Large intestine (tissue), 3 donors: ENCODE measurements at regions not wholly inside any gene's neighbourhood (a gene's known extent, or its start where the extent isn't known, plus 50 kb on each side); places are given as distances from the start of the nearest gene placed in this dataset.
"Not testable (repeated sequence)": the region's sequence is repeated elsewhere in the genome, so short reads cannot be mapped to it uniquely, and the experiment has no call there.

Experiments
- DNase-seq, 2 donors: peaks; one replicate each; pipeline versions ENCODE4 v3.0.0 to v3.0.0-alpha.2; 2013
- H3K27ac ChIP-seq: one replicate; pipeline ENCODE4 v1.5.1; 2013; ENCODE audit warnings: low read length
- H3K27me3 ChIP-seq: 2 replicates; pipeline ENCODE4 v1.6.1; 2013; ENCODE audit warnings: low read length; ENCODE audit not compliant: control insufficient read depth, insufficient read depth
- H3K36me3 ChIP-seq: 2 replicates; pipeline ENCODE4 v1.6.1; 2013; ENCODE audit warnings: low read length; ENCODE audit not compliant: control insufficient read depth, insufficient read depth
- H3K4me1 ChIP-seq: one replicate; pipeline ENCODE4 v1.6.1; 2013; ENCODE audit warnings: low read length; ENCODE audit not compliant: control insufficient read depth, insufficient read depth
- H3K4me3 ChIP-seq: one replicate; pipeline ENCODE4 v1.5.1; 2013; ENCODE audit warnings: low read length
- H3K9me3 ChIP-seq: one replicate; pipeline ENCODE4 v1.6.1; 2013; ENCODE audit warnings: mild to moderate bottlenecking, low read depth, low read length, moderate library complexity; ENCODE audit not compliant: control insufficient read depth
- WGBS: methylation state at CpG from one replicate; pipeline ENCODE4 v1.1.5; 2013; ENCODE audit warnings: low lambda C conversion rate; ENCODE audit not compliant: insufficient coverage; 5-methylcytosine and 5-hydroxymethylcytosine counted together

DNA sequence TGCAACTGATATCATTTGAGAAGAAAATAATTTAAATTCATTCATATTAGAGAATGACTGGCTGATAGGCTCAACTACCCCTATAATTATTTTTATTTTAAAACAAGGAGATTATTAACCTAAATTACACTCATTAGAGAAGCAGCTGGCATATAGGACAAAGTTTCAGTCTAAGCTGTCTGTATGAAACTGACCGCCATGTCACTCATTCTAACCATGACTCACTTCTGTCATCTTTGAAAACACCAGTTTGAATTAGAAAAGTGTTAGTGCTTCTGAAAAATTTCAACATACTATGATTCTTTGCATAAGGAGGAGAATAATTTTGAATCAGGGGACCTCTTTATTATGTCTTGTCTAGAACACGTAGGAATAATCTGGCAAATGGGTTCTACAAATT, 1058.5 kb downstream of the ROBO2 start:
- Histone ChIP-seq H3K36me3 (no peaks in the 10 kb centered on the region), H3K27me3 (no peaks in the 10 kb centered on the region), H3K27ac (no peak overlapping the region), H3K9me3 (no peaks in the 10 kb centered on the region), H3K4me1 (no peaks in the 10 kb centered on the region), H3K4me3 (no peak overlapping the region)
- no peak for DNase-seq
- WGBS: 100% methylated on average over 1 of the region's 2 CpGs

DNA sequence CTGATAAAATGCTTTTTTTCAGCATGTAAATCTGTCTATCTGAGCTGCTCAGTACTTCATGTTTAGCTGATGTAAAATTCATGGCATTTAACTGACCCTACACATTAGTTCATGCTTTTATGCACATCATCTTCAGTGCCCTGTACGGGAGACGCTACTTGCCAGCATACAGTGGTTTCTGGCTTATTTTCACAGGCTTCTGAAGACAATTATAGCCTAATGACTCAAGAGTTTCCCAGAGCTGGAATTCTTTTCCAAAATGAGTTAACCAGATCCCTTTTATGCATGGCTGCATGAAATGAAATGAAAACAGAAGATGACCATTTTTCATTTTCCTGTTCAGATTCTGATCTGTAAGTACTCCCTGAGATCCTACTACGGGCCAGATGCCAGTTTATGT, 1061.5 kb downstream of the ROBO2 start:
- DNase-seq: no peak
- WGBS: no CpG with 5 or more reads among the region's 3 CpGs
- no peaks in the 10 kb centered on the region for H3K4me1 ChIP-seq
- no peak overlapping the region for H3K4me3 ChIP-seq
- no peaks in the 10 kb centered on the region for H3K36me3 ChIP-seq
- no peak overlapping the region for H3K27ac ChIP-seq
- H3K9me3 ChIP-seq: no peaks in the 10 kb centered on the region
- H3K27me3 ChIP-seq: no peaks in the 10 kb centered on the region

DNA sequence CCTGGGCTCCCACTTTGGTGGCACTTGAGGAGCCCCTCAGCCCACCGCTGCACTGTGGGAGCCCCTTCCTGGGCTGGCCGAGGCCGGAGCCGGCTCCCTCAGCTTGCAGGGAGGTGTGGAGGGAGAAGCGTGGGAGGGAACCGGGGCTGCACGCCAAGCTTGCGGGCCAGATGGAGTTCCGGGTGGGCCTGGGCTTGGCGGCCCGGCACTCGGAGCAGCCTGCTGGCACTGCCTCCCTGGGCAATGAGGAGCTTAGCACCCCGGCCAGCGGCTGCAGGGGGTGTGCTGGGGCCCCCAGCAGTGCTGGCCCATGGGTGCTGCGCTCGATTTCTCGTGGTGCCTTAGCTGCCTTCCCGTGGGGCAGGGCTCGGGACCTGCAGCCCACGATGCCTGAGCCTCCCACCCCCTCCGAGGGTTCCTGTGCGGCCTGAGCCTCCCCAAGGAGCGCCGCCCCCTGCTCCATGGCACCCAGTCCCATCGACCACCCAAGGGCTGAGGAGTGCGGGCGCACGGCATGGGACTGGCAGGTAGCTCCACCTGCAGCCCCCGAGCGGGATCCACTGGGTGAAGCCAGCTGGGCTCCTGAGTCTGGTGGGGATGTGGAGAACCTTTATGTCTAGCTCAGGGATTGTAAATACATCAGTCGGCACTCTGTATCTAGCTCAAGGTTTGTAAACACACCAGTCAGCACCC, 1068.5 kb downstream of the ROBO2 start:
- not testable (repeated sequence) for H3K9me3 ChIP-seq, H3K4me1 ChIP-seq, H3K27me3 ChIP-seq, H3K36me3 ChIP-seq, DNase-seq, H3K4me3 ChIP-seq, H3K27ac ChIP-seq
- WGBS: no CpG with 5 or more reads among the region's 31 CpGs

- no peaks in the 10 kb centered on the region for H3K36me3 ChIP-seq
- H3K9me3 ChIP-seq: peaks cover 7% of the 10 kb centered on the region
- no peaks in the 10 kb centered on the region for H3K4me1 ChIP-seq
- no CpG with 5 or more reads among the region's 5 CpGs for WGBS
- H3K4me3 ChIP-seq: no peak overlapping the region
- DNase-seq: no peak
- no peak overlapping the region for H3K27ac ChIP-seq
- H3K27me3 ChIP-seq: no peaks in the 10 kb centered on the region
These were observed 1072.6 kb downstream of the ROBO2 start for GRCh38 chr3:78112291-78113010.

GRCh38 chr3:78115983-78116382, 1076.1 kb downstream of the ROBO2 start:
- 100% methylated on average over 1 of the region's 1 CpG for WGBS
- no peak overlapping the region for H3K4me3 ChIP-seq
- no peaks in the 10 kb centered on the region for H3K4me1 ChIP-seq
- H3K9me3 ChIP-seq: no peaks in the 10 kb centered on the region
- DNase-seq: no peak
- no peak overlapping the region for H3K27ac ChIP-seq
- H3K36me3 ChIP-seq: no peaks in the 10 kb centered on the region
- H3K27me3 ChIP-seq: no peaks in the 10 kb centered on the region

- Histone ChIP-seq H3K27ac (no peak overlapping the region), H3K4me1 (no peaks in the 10 kb centered on the region), H3K9me3 (no peaks in the 10 kb centered on the region), H3K4me3 (no peak overlapping the region), H3K27me3 (no peaks in the 10 kb centered on the region), H3K36me3 (no peaks in the 10 kb centered on the region)
- DNase-seq: no peak
- WGBS: no CpG with 5 or more reads among the region's 2 CpGs
These were observed 1077.0 kb downstream of the ROBO2 start for GRCh38 chr3:78116874-78117273.

GRCh38 chr3:78123058-78123457, 1083.2 kb downstream of the ROBO2 start:
- no peaks in the 10 kb centered on the region for H3K27me3 ChIP-seq
- WGBS: no CpG with 5 or more reads among the region's 1 CpG
- H3K36me3 ChIP-seq: no peaks in the 10 kb centered on the region
- H3K4me3 ChIP-seq: no peak overlapping the region
- DNase-seq: no peak
- H3K27ac ChIP-seq: no peak overlapping the region
- H3K4me1 ChIP-seq: no peaks in the 10 kb centered on the region
- H3K9me3 ChIP-seq: no peaks in the 10 kb centered on the region

GRCh38 chr3:78129707-78130106, 1089.8 kb downstream of the ROBO2 start:
- Histone ChIP-seq H3K9me3 (no peaks in the 10 kb centered on the region), H3K27me3 (no peaks in the 10 kb centered on the region), H3K36me3 (no peaks in the 10 kb centered on the region), H3K27ac (no peak overlapping the region), H3K4me1 (no peaks in the 10 kb centered on the region), H3K4me3 (no peak overlapping the region)
- DNase-seq: no peak

DNA sequence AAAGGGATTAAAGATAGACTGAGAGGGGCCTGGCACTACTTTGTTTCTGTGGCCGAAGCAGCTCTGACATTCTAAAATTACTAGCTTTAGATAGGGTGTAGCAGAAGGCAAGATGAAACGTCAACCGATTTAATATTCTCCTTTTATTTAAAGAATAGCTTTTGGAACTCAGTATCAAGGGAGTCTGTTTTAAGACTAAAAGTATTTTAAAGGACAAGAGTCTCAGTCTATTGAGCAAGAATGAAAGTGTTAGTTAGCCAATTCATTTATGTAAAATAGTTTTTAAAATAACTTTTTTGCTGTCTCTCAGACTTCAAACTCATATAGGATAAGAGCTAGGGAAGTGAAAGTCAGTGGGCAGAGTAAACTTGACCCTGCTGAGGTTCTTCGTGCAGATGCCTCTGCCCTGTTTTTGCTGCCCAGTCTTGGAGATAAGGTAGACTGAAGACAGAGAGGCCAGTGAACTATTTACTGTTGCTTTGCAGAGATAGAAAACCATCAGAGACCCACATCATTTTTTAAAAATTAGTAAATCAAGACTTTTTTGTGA, 1090.9 kb downstream of the ROBO2 start:
- Histone ChIP-seq H3K9me3 (no peaks in the 10 kb centered on the region), H3K4me1 (no peaks in the 10 kb centered on the region), H3K4me3 (no peak overlapping the region), H3K27me3 (no peaks in the 10 kb centered on the region), H3K27ac (no peak overlapping the region), H3K36me3 (no peaks in the 10 kb centered on the region)
- DNase-seq: no peak
- WGBS: 100% methylated on average over 2 of the region's 4 CpGs

DNA sequence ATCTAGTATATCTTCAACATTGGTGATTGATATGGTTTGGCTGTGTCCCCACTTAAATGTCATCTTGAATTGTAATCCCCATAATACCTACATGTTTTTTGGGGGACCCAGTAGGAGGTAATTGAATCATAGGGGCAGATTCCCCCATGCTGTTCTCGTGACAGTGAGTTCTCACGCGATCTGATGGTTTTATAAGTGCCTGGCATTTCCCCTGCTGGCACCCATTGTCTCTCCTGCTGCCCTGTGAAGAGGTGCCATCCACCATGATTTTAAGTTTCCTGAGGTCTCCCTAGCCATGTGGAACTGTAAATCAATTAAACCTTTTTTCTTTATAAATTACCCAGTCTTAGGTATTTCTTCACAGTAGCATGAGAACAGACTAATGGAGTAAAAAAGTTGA, 1094.6 kb downstream of the ROBO2 start:
- no peaks in the 10 kb centered on the region for H3K9me3 ChIP-seq
- H3K36me3 ChIP-seq: no peaks in the 10 kb centered on the region
- no peak overlapping the region for H3K27ac ChIP-seq
- no peaks in the 10 kb centered on the region for H3K4me1 ChIP-seq
- no peaks in the 10 kb centered on the region for H3K27me3 ChIP-seq
- no peak overlapping the region for H3K4me3 ChIP-seq
- WGBS: no CpG with 5 or more reads among the region's 3 CpGs
- no peak for DNase-seq

GRCh38 chr3:78139166-78139565, 1099.3 kb downstream of the ROBO2 start:
- H3K27me3 ChIP-seq: no peaks in the 10 kb centered on the region
- WGBS: 100% methylated on average over 1 of the region's 3 CpGs
- H3K9me3 ChIP-seq: no peaks in the 10 kb centered on the region
- no peaks in the 10 kb centered on the region for H3K36me3 ChIP-seq
- H3K4me1 ChIP-seq: no peaks in the 10 kb centered on the region
- DNase-seq: no peak
- H3K27ac ChIP-seq: no peak overlapping the region
- no peak overlapping the region for H3K4me3 ChIP-seq
